Calu3 (cell line): ENCODE measurements at regions not wholly inside any gene's neighbourhood (a gene's known extent, or its start where the extent isn't known, plus 50 kb on each side); places are given as distances from the start of the nearest gene placed in this dataset.

ENCODE experiments used
- BruUV-seq: library from RNA; stranded (reverse); fragments of 400-500 nt; replicated peaks from 2 replicates; lab custom pipeline; 2021; lab: Mats Ljungman, UMichigan
- CTCF ChIA-PET: fragments of 300-600 bp; sonication (Branson Sonifier 250); formaldehyde crosslinking; loops from one replicate; lab custom pipeline; 2022; ENCODE audit warnings: antibody characterized with exemption; lab: Charles Lee
- DNase-seq: peaks from one replicate; pipeline ENCODE4 v3.0.0; 2022
- H3K27ac Mint-ChIP-seq: one replicate; pipeline ENCODE4 v1.8.0; 2022; ENCODE audit warnings: mixed read lengths; ENCODE audit not compliant: unreplicated experiment
- H3K27me3 Mint-ChIP-seq: one replicate; pipeline ENCODE4 v1.8.0; 2022; ENCODE audit warnings: mixed read lengths; ENCODE audit not compliant: unreplicated experiment
- H3K36me3 Mint-ChIP-seq: one replicate; pipeline ENCODE4 v1.8.0; 2022; ENCODE audit warnings: mild to moderate bottlenecking, moderate library complexity, mixed read lengths; ENCODE audit not compliant: insufficient read depth, unreplicated experiment
- H3K4me1 Mint-ChIP-seq: one replicate; pipeline ENCODE4 v1.8.0; 2022; ENCODE audit warnings: mild to moderate bottlenecking, low read depth, mixed read lengths; ENCODE audit not compliant: unreplicated experiment
- H3K4me3 Mint-ChIP-seq: one replicate; pipeline ENCODE4 v1.8.0; 2022; ENCODE audit warnings: mild to moderate bottlenecking, low read depth, moderate library complexity, mixed read lengths; ENCODE audit not compliant: unreplicated experiment
- H3K9me3 Mint-ChIP-seq: one replicate; pipeline ENCODE4 v1.8.0; 2022; ENCODE audit warnings: low read depth, mixed read lengths; ENCODE audit not compliant: unreplicated experiment
- intact Hi-C: fragments of 100-400 bp; cut with micrococcal nuclease; formaldehyde crosslinking; loops from one replicate; pipeline ENCODE4 v1.10.0; 2022; ENCODE audit not compliant: unreplicated experiment
- TF ChIP-seq, protein P1 (sequence below): fragments of 200-600 bp; IDR thresholded peaks from one replicate; pipeline ENCODE4 v1.8.0; 2022; ENCODE audit warnings: antibody characterized with exemption; ENCODE audit not compliant: unreplicated experiment

DNA sequence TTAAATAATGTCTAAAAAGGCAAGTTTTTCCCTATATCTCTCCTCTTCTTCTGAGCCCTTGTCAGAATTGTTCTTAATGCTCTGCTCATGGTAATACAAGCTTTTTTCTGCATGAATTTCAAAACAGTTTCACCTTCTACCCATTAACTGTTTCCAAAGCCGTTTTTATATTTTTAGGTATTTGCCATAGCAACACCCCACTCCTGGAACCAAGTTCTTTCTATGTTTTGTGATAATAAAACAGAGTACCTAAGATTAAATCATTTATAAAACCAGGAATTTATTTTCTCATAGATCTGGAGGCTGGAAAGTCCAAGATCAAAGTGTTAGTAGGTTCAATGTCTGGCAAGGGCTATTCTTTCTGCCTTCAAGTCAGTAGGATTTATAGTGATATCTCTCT, 497.4 kb downstream of the ETS1 start:
- peaks cover 3% of the 10 kb centered on the region for H3K9me3 Mint-ChIP-seq
- no peak for DNase-seq
- H3K27me3 Mint-ChIP-seq, result no peaks in the 10 kb centered on the region
- no TSS peak for BruUV-seq
- H3K36me3 Mint-ChIP-seq, result no peaks in the 10 kb centered on the region
- H3K4me3 Mint-ChIP-seq, result no peak overlapping the region
- H3K27ac Mint-ChIP-seq, result no peak overlapping the region
- CTCF ChIA-PET, result no interaction called here
- TF ChIP-seq, protein P1, sequence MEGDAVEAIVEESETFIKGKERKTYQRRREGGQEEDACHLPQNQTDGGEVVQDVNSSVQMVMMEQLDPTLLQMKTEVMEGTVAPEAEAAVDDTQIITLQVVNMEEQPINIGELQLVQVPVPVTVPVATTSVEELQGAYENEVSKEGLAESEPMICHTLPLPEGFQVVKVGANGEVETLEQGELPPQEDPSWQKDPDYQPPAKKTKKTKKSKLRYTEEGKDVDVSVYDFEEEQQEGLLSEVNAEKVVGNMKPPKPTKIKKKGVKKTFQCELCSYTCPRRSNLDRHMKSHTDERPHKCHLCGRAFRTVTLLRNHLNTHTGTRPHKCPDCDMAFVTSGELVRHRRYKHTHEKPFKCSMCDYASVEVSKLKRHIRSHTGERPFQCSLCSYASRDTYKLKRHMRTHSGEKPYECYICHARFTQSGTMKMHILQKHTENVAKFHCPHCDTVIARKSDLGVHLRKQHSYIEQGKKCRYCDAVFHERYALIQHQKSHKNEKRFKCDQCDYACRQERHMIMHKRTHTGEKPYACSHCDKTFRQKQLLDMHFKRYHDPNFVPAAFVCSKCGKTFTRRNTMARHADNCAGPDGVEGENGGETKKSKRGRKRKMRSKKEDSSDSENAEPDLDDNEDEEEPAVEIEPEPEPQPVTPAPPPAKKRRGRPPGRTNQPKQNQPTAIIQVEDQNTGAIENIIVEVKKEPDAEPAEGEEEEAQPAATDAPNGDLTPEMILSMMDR, result no peak
- intact Hi-C loops, result no loop called here
- no peaks in the 10 kb centered on the region for H3K4me1 Mint-ChIP-seq

DNA sequence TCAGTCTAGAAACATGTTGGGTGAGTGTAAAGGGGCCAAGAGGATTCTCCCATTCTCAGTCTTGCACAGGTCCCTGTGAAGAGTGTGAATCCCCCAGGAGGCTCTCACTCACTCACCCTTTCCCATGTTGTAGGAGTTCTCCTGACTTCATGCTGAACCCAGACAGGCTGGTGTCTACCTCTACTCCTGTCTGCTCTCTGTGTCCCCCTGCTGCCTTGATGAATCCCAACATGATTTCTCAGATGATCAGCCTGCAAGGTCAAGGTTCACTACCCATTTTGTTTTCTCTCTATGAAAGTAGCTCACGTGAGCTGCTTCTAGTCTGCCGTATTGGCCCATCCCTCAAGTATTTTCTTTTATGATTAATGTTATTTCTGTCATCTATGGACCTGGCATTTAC, 500.6 kb downstream of the ETS1 start:
- TF ChIP-seq, protein P1, result no peak
- no TSS peak for BruUV-seq
- no peak overlapping the region for H3K4me3 Mint-ChIP-seq
- CTCF ChIA-PET, result no interaction called here
- peaks cover 3% of the 10 kb centered on the region for H3K9me3 Mint-ChIP-seq
- no peak for DNase-seq
- no peak overlapping the region for H3K27ac Mint-ChIP-seq
- H3K36me3 Mint-ChIP-seq, result no peaks in the 10 kb centered on the region
- no peaks in the 10 kb centered on the region for H3K4me1 Mint-ChIP-seq
- no peaks in the 10 kb centered on the region for H3K27me3 Mint-ChIP-seq
- intact Hi-C loops, result no loop called here

DNA sequence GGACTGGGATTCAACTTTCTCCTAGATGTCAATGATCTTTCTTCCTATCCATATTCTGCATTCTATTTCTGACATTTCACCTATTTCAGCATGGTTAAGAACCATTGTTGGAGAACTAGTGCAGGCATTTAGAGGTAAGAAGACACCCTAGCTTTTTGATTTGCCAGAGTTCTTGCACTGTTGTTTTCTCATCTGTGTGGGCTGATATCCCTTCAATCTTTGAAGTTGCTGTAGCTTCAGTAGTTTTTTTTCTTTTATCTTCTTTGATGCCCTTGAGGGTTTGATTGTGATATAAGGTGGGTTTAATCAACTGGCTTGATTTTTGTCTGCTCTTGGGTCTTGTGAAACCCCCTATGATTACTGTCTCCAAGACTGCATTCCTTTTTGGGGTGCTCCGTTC, 502.1 kb downstream of the ETS1 start:
- DNase-seq, result no peak
- TF ChIP-seq, protein P1, result no peak
- no peak overlapping the region for H3K27ac Mint-ChIP-seq
- peaks cover under 1% of the 10 kb centered on the region for H3K9me3 Mint-ChIP-seq
- no peak overlapping the region for H3K4me3 Mint-ChIP-seq
- H3K27me3 Mint-ChIP-seq, result no peaks in the 10 kb centered on the region
- intact Hi-C loops, result no loop called here
- H3K4me1 Mint-ChIP-seq, result no peaks in the 10 kb centered on the region
- H3K36me3 Mint-ChIP-seq, result no peaks in the 10 kb centered on the region
- CTCF ChIA-PET, result no interaction called here
- BruUV-seq, result no TSS peak

DNA sequence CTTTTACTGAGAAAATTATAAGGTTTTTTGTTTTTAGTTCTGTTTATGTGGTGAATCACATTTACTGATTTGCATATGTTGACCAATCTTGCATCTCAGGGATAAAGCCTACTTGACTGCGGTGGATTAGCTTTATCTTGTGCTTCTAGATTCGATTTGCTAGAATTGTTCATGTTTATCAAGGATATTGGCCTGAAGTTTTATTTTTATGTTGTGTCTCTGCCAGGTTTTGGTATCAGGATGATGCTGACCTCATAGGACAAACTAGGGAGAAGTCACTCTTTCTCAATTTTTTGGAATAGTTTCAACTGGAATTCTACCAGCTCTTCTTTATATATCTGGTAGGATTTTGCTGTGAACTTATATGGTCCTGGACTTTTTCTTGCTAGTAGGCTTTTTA, 504.8 kb downstream of the ETS1 start:
- Mint-ChIP-seq H3K9me3 (no peaks in the 10 kb centered on the region), H3K4me3 (no peak overlapping the region), H3K27me3 (no peaks in the 10 kb centered on the region), H3K36me3 (no peaks in the 10 kb centered on the region), H3K27ac (no peak overlapping the region), H3K4me1 (no peaks in the 10 kb centered on the region)
- intact Hi-C loops, result no loop called here
- CTCF ChIA-PET, result interaction anchor here (0.5 kb wide), 1 partner anchor 1319 kb away, joined by 3 read pairs; no protein-coding TSS in a partner anchor
- DNase-seq, result no peak
- no TSS peak for BruUV-seq
- TF ChIP-seq, protein P1, result no peak
